ENCODE measurements at regions not wholly inside any gene's neighbourhood (a gene's known extent, or its start where the extent isn't known, plus 50 kb on each side); places are given as distances from the start of the nearest gene placed in this dataset.

GRCh38 chr5:88364991-88365390 lies 96.3 kb upstream of the TMEM161B start:
- TF ChIP-seq SP1 (IDR thresholded peaks at IDR 0.05) (no peak), SUZ12 (IDR thresholded peaks at IDR 0.05) (no peak), ZNF384 (IDR thresholded peaks at IDR 0.05) (no peak), NFRKB (IDR thresholded peaks at IDR 0.05) (no peak), CTBP1 (IDR thresholded peaks at IDR 0.05; ENCODE audit: borderline replicate concordance) (no peak), FOXK2 (IDR thresholded peaks at IDR 0.05) (no peak), PKNOX1 (IDR thresholded peaks at IDR 0.05) (no peak), TARDBP (IDR thresholded peaks at IDR 0.05) (no peak), FOXM1 (IDR thresholded peaks at IDR 0.05; ENCODE audit: borderline replicate concordance) (no peak), ELF4 (IDR thresholded peaks at IDR 0.05) (no peak), LEF1 (IDR thresholded peaks at IDR 0.05; ENCODE audit: borderline replicate concordance) (no peak), ARNT (IDR thresholded peaks at IDR 0.05) (no peak), BHLHE40 (IDR thresholded peaks at IDR 0.05; ENCODE audit: borderline replicate concordance) (no peak), HDGF (IDR thresholded peaks at IDR 0.05; ENCODE audit: borderline replicate concordance) (no peak), L3MBTL2 (conservative IDR thresholded peaks at IDR 0.05) (no peak), FOXA1 (IDR thresholded peaks at IDR 0.05) (no peak)
- no peak for DNase-seq (ENCODE audit: extremely low spot score)
- ChIA-PET POLR2A (no interaction called here), CTCF (interaction anchor here (1.1 kb wide), 1 partner anchor 315 kb away, joined by 3 read pairs; no protein-coding TSS in a partner anchor)

GRCh38 chr5:88355490-88356050 lies 86.9 kb upstream of the TMEM161B start:
- DNase-seq (ENCODE audit: extremely low spot score), result no peak
- ChIA-PET POLR2A (no interaction called here), CTCF (no interaction called here)
- TF ChIP-seq PKNOX1 (IDR thresholded peaks at IDR 0.05), result no peak

GRCh38 chr5:88325868-88326267 lies 57.2 kb upstream of the TMEM161B start:
- TF ChIP-seq FOXA1 (IDR thresholded peaks at IDR 0.05) (no peak), CTBP1 (IDR thresholded peaks at IDR 0.05; ENCODE audit: borderline replicate concordance) (no peak), ELF4 (IDR thresholded peaks at IDR 0.05) (no peak), BHLHE40 (IDR thresholded peaks at IDR 0.05; ENCODE audit: borderline replicate concordance) (no peak), ARNT (IDR thresholded peaks at IDR 0.05) (no peak), FOXK2 (IDR thresholded peaks at IDR 0.05) (no peak), HDGF (IDR thresholded peaks at IDR 0.05; ENCODE audit: borderline replicate concordance) (no peak), L3MBTL2 (conservative IDR thresholded peaks at IDR 0.05) (no peak), TARDBP (IDR thresholded peaks at IDR 0.05) (no peak), NFRKB (IDR thresholded peaks at IDR 0.05) (no peak), SUZ12 (IDR thresholded peaks at IDR 0.05) (no peak), LEF1 (IDR thresholded peaks at IDR 0.05; ENCODE audit: borderline replicate concordance) (no peak), SP1 (IDR thresholded peaks at IDR 0.05) (no peak), ZNF384 (IDR thresholded peaks at IDR 0.05) (no peak), FOXM1 (IDR thresholded peaks at IDR 0.05; ENCODE audit: borderline replicate concordance) (no peak)
- CTCF ChIA-PET, result no interaction called here

GRCh38 chr5:88322785-88323184 lies 54.1 kb upstream of the TMEM161B start:
- CTCF ChIA-PET, result no interaction called here
- no peak for TF ChIP-seq L3MBTL2 (conservative IDR thresholded peaks at IDR 0.05)
- no peak for TF ChIP-seq ELF4 (IDR thresholded peaks at IDR 0.05)
- no peak for TF ChIP-seq LEF1 (IDR thresholded peaks at IDR 0.05; ENCODE audit: borderline replicate concordance)
- TF ChIP-seq PKNOX1 (IDR thresholded peaks at IDR 0.05), result no peak
- no peak for TF ChIP-seq SUZ12 (IDR thresholded peaks at IDR 0.05)
- TF ChIP-seq TARDBP (IDR thresholded peaks at IDR 0.05), result no peak
- no peak for TF ChIP-seq BHLHE40 (IDR thresholded peaks at IDR 0.05; ENCODE audit: borderline replicate concordance)
- no peak for TF ChIP-seq HDGF (IDR thresholded peaks at IDR 0.05; ENCODE audit: borderline replicate concordance)
- TF ChIP-seq NFRKB (IDR thresholded peaks at IDR 0.05), result no peak
- no peak for TF ChIP-seq ZNF384 (IDR thresholded peaks at IDR 0.05)
- TF ChIP-seq ARNT (IDR thresholded peaks at IDR 0.05), result no peak
- no peak for TF ChIP-seq FOXK2 (IDR thresholded peaks at IDR 0.05)
- TF ChIP-seq CTBP1 (IDR thresholded peaks at IDR 0.05; ENCODE audit: borderline replicate concordance), result no peak
- DNase-seq (ENCODE audit: extremely low spot score), result no peak
- POLR2A ChIA-PET, result no interaction called here

More at GRCh38 chr5:88325868-88326267, 57.2 kb upstream of the TMEM161B start:
- DNase-seq (ENCODE audit: extremely low spot score), result no peak
- POLR2A ChIA-PET, result no interaction called here

Measured in HEK293T (cell line).